ENCODE measurements at regions not wholly inside any gene's neighbourhood (a gene's known extent, or its start where the extent isn't known, plus 50 kb on each side); places are given as distances from the start of the nearest gene placed in this dataset.

GRCh38 chr18:45352874-45353273 lies 262.4 kb upstream of the SLC14A2 start (continued):
- no peak for TF ChIP-seq NANOG (IDR thresholded peaks at IDR 0.05; ENCODE audit: borderline replicate concordance)
- TF ChIP-seq CREB1 (CRISPR knock-in tag; IDR thresholded peaks at IDR 0.05; ENCODE audit: low read depth), result no peak
- no peak for TF ChIP-seq EZH2phosphoT487 (IDR thresholded peaks at IDR 0.05; ENCODE audit: unreplicated experiment)
- TF ChIP-seq POLR2AphosphoS5 (IDR thresholded peaks at IDR 0.05; ENCODE audit: low read depth), result no peak
- TF ChIP-seq STAT1 (IDR thresholded peaks at IDR 0.05; ENCODE audit: unreplicated experiment), result no peak

DNA sequence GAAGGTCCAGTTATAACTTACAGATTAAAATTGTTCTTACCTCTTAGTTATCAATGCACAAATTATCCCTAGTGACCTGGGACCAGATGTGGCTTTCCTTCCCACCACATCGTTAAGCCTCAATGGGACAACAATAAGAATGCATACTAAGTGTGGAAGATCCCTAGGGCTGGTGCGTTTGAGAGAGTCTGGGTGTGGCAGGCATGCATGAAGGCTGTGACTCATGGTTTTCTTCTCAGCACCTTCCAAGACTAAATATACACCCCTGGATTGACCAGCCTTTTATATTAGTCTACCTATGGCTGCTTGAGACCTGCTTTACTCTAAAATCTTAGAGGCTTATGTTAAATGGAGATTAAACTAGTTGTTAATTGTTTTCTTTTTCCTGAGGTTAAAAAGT lies 261.7 kb upstream of the SLC14A2 start:
- no peak overlapping the region for H3K27ac ChIP-seq (ENCODE audit: low read depth)
- H3K27me3 ChIP-seq (ENCODE audit: insufficient read depth), result no peaks in the 10 kb centered on the region
- no peaks in the 10 kb centered on the region for H3K36me3 Mint-ChIP-seq (ENCODE audit: low read depth)
- H3K4me2 ChIP-seq, result no peak overlapping the region
- no peaks in the 10 kb centered on the region for H3K9me3 Mint-ChIP-seq
- H3K79me2 ChIP-seq (replicated peaks; ENCODE audit: insufficient read depth), result no peaks in the 10 kb centered on the region
- no peak for DNase-seq (ENCODE audit: low spot score)
- no peak overlapping the region for H3K4me3 ChIP-seq
- no peaks in the 10 kb centered on the region for H4K20me1 ChIP-seq (replicated peaks; ENCODE audit: insufficient read depth)
- H3K27me3 Mint-ChIP-seq (ENCODE audit: insufficient read depth, low read depth, poor library complexity), result no peaks in the 10 kb centered on the region
- no peaks in the 10 kb centered on the region for H3K9me2 ChIP-seq (ENCODE audit: insufficient read depth)
- TF ChIP-seq, protein P1, sequence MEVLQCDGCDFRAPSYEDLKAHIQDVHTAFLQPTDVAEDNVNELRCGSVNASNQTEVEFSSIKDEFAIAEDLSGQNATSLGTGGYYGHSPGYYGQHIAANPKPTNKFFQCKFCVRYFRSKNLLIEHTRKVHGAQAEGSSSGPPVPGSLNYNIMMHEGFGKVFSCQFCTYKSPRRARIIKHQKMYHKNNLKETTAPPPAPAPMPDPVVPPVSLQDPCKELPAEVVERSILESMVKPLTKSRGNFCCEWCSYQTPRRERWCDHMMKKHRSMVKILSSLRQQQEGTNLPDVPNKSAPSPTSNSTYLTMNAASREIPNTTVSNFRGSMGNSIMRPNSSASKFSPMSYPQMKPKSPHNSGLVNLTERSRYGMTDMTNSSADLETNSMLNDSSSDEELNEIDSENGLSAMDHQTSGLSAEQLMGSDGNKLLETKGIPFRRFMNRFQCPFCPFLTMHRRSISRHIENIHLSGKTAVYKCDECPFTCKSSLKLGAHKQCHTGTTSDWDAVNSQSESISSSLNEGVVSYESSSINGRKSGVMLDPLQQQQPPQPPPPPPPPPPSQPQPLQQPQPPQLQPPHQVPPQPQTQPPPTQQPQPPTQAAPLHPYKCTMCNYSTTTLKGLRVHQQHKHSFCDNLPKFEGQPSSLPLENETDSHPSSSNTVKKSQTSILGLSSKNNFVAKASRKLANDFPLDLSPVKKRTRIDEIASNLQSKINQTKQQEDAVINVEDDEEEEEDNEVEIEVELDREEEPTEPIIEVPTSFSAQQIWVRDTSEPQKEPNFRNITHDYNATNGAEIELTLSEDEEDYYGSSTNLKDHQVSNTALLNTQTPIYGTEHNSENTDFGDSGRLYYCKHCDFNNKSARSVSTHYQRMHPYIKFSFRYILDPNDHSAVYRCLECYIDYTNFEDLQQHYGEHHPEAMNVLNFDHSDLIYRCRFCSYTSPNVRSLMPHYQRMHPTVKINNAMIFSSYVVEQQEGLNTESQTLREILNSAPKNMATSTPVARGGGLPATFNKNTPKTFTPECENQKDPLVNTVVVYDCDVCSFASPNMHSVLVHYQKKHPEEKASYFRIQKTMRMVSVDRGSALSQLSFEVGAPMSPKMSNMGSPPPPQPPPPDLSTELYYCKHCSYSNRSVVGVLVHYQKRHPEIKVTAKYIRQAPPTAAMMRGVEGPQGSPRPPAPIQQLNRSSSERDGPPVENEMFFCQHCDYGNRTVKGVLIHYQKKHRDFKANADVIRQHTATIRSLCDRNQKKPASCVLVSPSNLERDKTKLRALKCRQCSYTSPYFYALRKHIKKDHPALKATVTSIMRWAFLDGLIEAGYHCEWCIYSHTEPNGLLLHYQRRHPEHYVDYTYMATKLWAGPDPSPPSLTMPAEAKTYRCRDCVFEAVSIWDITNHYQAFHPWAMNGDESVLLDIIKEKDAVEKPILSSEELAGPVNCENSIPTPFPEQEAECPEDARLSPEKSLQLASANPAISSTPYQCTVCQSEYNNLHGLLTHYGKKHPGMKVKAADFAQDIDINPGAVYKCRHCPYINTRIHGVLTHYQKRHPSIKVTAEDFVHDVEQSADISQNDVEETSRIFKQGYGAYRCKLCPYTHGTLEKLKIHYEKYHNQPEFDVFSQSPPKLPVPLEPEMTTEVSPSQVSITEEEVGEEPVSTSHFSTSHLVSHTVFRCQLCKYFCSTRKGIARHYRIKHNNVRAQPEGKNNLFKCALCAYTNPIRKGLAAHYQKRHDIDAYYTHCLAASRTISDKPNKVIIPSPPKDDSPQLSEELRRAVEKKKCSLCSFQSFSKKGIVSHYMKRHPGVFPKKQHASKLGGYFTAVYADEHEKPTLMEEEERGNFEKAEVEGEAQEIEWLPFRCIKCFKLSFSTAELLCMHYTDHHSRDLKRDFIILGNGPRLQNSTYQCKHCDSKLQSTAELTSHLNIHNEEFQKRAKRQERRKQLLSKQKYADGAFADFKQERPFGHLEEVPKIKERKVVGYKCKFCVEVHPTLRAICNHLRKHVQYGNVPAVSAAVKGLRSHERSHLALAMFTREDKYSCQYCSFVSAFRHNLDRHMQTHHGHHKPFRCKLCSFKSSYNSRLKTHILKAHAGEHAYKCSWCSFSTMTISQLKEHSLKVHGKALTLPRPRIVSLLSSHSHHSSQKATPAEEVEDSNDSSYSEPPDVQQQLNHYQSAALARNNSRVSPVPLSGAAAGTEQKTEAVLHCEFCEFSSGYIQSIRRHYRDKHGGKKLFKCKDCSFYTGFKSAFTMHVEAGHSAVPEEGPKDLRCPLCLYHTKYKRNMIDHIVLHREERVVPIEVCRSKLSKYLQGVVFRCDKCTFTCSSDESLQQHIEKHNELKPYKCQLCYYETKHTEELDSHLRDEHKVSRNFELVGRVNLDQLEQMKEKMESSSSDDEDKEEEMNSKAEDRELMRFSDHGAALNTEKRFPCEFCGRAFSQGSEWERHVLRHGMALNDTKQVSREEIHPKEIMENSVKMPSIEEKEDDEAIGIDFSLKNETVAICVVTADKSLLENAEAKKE (CRISPR knock-in tag; IDR thresholded peaks at IDR 0.05), result no peak
- TF ChIP-seq ZNF331 (CRISPR knock-in tag; IDR thresholded peaks at IDR 0.05; ENCODE audit: low read depth) (no peak), POLR2AphosphoS5 (IDR thresholded peaks at IDR 0.05; ENCODE audit: low read depth) (no peak), STAT1 (IDR thresholded peaks at IDR 0.05; ENCODE audit: unreplicated experiment) (no peak), EZH2 (IDR thresholded peaks at IDR 0.05; ENCODE audit: low read depth, unreplicated experiment) (no peak), CREB1 (CRISPR knock-in tag; IDR thresholded peaks at IDR 0.05; ENCODE audit: low read depth) (no peak), EZH2phosphoT487 (IDR thresholded peaks at IDR 0.05; ENCODE audit: unreplicated experiment) (no peak), ETS1 (IDR thresholded peaks at IDR 0.05) (no peak), CTCF (conservative IDR thresholded peaks at IDR 0.05; ENCODE audit: low read depth in 2 of 2) (no peak), ZNF114 (CRISPR knock-in tag; IDR thresholded peaks at IDR 0.05) (no peak), NANOG (IDR thresholded peaks at IDR 0.05; ENCODE audit: borderline replicate concordance) (no peak), JUNB (IDR thresholded peaks at IDR 0.05; ENCODE audit: unreplicated experiment) (no peak)
- TF ChIP-seq, protein P2, sequence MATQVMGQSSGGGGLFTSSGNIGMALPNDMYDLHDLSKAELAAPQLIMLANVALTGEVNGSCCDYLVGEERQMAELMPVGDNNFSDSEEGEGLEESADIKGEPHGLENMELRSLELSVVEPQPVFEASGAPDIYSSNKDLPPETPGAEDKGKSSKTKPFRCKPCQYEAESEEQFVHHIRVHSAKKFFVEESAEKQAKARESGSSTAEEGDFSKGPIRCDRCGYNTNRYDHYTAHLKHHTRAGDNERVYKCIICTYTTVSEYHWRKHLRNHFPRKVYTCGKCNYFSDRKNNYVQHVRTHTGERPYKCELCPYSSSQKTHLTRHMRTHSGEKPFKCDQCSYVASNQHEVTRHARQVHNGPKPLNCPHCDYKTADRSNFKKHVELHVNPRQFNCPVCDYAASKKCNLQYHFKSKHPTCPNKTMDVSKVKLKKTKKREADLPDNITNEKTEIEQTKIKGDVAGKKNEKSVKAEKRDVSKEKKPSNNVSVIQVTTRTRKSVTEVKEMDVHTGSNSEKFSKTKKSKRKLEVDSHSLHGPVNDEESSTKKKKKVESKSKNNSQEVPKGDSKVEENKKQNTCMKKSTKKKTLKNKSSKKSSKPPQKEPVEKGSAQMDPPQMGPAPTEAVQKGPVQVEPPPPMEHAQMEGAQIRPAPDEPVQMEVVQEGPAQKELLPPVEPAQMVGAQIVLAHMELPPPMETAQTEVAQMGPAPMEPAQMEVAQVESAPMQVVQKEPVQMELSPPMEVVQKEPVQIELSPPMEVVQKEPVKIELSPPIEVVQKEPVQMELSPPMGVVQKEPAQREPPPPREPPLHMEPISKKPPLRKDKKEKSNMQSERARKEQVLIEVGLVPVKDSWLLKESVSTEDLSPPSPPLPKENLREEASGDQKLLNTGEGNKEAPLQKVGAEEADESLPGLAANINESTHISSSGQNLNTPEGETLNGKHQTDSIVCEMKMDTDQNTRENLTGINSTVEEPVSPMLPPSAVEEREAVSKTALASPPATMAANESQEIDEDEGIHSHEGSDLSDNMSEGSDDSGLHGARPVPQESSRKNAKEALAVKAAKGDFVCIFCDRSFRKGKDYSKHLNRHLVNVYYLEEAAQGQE (IDR thresholded peaks at IDR 0.05; ENCODE audit: unreplicated experiment), result no peak
- no peak overlapping the region for H3K4me3 Mint-ChIP-seq
- no peaks in the 10 kb centered on the region for H3K4me1 Mint-ChIP-seq
- no peak for ATAC-seq
- no peaks in the 10 kb centered on the region for H3F3A ChIP-seq (replicated peaks; ENCODE audit: low read depth)
- no peaks in the 10 kb centered on the region for H3K4me1 ChIP-seq (ENCODE audit: insufficient read depth)
- H3K36me3 ChIP-seq (ENCODE audit: insufficient read depth), result no peaks in the 10 kb centered on the region
- no peak overlapping the region for H2AFZ ChIP-seq
- H3K27ac Mint-ChIP-seq, result no peak overlapping the region
